Endothelial cell of umbilical vein (primary cell): ENCODE measurements at regions not wholly inside any gene's neighbourhood (a gene's known extent, or its start where the extent isn't known, plus 50 kb on each side); places are given as distances from the start of the nearest gene placed in this dataset.

Experiments
- CTCF ChIP-seq, 2 donors: IDR thresholded peaks; 1 replicate in 1 of 2; 2 replicates in 1 of 2; pipeline ENCODE4 v1.5.1; 2011; ENCODE audit warnings: low read length in 2 of 2, mild to moderate bottlenecking in 2 of 2, moderate library complexity in 2 of 2, control low read depth in 1 of 2, inconsistent platforms in 1 of 2, low read depth in 1 of 2; ENCODE audit not compliant: insufficient read depth in 1 of 2; ENCODE audit errors: extremely low read depth in 1 of 2
- EZH2 ChIP-seq: IDR thresholded peaks from 2 replicates; pipeline ENCODE4 v1.6.1; 2012; ENCODE audit warnings: borderline replicate concordance, low read depth, mild to moderate bottlenecking, moderate library complexity, low read length, inconsistent platforms; ENCODE audit not compliant: severe bottlenecking
- FOS ChIP-seq: IDR thresholded peaks from 2 replicates; pipeline ENCODE4 v1.6.1; 2011; ENCODE audit warnings: mild to moderate bottlenecking, low read length, moderate library complexity, borderline replicate concordance; ENCODE audit not compliant: insufficient read depth
- GATA2 ChIP-seq: IDR thresholded peaks from 2 replicates; pipeline ENCODE4 v1.7.0; 2011; ENCODE audit warnings: low read depth, mild to moderate bottlenecking, moderate library complexity, mixed read lengths, low read length; ENCODE audit not compliant: insufficient read length, insufficient read depth
- JUN ChIP-seq: IDR thresholded peaks from 2 replicates; pipeline ENCODE4 v1.6.1; 2011; ENCODE audit warnings: borderline replicate concordance, low read depth; ENCODE audit not compliant: insufficient read length, insufficient read depth
- POLR2A ChIP-seq: IDR thresholded peaks from 2 replicates; pipeline ENCODE4 v1.6.1; 2012; ENCODE audit warnings: low read depth, mild to moderate bottlenecking, control low read depth, low read length
- POLR2AphosphoS5 ChIP-seq: IDR thresholded peaks from 2 replicates; pipeline ENCODE4 v1.6.1; 2012; ENCODE audit warnings: low read depth, mild to moderate bottlenecking, control low read depth, low read length, moderate library complexity; ENCODE audit not compliant: insufficient read depth
- TF ChIP-seq, protein P1 (sequence below): IDR thresholded peaks from 2 replicates; pipeline ENCODE4 v1.6.1; 2011; ENCODE audit not compliant: insufficient read depth, insufficient read length

DNA sequence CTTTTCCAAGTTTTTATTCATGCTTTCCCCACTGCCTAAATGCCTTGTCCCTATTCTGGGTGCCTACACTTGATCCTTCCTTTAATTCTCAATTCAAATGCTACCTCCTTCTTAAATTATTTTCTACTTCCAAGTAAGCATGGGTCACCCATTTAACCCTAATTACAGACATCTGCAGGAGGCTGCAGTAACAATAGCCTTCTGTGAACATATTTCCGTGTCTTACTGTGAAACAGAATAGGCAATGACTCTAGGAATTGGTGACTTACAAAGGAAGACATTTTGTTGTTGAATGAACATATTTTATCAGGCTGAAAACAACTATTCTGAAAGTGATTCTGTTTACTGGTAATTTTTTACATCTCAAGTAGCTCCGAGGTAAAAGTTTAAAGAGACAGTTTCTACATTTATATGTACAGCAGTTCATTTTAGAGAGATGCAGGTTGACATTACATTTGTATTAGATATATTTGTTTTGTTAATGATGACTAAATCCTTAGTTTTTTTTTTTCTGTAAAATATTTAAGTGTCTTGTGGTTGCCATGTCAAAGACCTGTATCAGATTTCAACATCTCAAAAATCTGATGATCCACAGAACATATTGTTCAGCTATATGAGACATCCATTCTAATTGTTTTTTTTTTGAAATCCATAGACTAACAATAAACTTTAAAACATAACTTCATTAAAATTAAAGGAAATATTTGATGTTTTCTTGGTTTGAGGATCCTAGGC lies 316.8 kb downstream of the CASP12 start:
- TF ChIP-seq CTCF (IDR thresholded peaks at IDR 0.05; ENCODE audit: extremely low read depth in 1 of 2, insufficient read depth in 1 of 2, low read depth in 1 of 2, low read length in 2 of 2) = no peak
- TF ChIP-seq EZH2 = no peak
- no peak for TF ChIP-seq GATA2
- TF ChIP-seq POLR2AphosphoS5 = no peak
- TF ChIP-seq POLR2A = no peak
- no peak for TF ChIP-seq FOS
- TF ChIP-seq, protein P1, sequence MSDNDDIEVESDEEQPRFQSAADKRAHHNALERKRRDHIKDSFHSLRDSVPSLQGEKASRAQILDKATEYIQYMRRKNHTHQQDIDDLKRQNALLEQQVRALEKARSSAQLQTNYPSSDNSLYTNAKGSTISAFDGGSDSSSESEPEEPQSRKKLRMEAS = no peak
- no peak for TF ChIP-seq JUN
